ENCODE measurements at regions not wholly inside any gene's neighbourhood (a gene's known extent, or its start where the extent isn't known, plus 50 kb on each side); places are given as distances from the start of the nearest gene placed in this dataset.

DNA sequence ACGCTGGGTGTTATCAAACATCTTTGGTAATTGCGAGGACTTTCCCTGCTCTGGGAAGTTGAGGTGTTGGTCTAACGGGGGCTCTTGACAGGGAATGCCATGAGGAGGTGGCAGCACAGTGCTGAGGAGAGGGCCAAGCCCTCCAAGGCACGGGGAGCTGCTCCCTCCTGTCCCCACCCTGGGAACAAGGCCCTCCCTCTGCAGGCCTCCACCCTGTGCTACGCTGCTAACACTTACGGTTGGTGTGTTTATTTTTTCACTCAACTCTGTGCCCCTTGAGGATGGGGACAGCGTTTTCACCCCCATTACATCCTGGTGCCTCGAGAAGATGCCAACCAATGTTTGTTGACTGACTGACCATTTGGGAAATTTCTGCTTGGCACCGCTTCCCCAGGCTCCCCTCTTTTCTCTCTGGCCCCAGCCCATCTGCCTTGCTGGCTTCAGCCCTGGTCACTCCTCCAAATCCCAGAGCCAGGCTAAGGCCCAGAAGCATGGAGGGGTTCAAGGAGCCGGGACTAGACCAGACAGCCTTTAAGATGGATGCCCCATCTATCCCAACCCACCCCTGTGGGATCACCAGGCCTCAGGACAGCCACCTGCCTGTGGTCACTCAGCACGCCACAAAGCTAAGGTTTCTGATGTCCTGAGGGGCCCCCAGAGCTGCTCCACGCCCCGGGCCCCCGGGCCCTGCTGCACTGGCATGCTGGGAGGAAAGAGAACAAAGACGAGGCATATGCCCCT is 125.7 kb downstream of the BARX1 start:
- no peak for DNase-seq (ENCODE audit: low read depth, low spot score)

GRCh38 chr9:93828331-93829097 is 126.6 kb downstream of the BARX1 start:
- DNase-seq (ENCODE audit: low read depth, low spot score), result no peak

DNA sequence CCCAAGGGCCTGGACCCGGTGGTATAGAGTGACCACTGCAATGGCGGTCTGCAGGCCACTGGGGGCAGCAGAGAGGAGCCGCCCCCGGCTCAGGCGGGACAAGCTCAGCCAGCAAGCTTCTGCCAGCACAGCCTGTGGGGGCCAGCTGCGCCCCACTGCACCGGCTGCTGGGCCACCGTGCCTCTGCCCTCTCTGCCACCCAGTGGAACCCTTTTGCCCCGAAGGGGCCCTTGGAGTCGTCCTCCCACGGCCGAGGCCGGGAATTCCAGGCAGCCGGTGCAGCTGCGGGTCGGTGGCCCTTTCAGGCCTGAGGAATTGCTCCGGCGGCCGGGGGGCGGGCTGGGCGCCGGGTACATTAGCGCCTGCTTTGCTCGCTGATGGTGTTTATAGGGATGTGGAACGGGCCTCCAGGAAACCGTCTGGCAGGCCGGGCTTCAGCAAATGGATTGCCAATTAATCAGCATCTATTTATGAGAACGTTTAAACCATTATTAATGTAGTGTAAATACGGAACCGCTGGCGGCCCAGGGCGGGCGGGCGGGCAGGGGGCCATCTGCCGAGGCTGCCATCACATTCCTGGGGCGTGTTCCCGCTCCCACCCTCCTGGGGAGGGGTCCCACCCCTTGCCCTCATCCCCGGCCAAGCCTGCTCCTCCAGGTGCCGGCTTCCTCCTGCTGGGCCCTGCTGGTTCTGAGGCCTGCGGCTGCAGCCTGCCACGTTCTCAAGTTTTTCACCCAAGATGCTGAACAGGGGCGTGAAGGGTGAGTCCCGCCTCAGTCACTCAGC is 127.4 kb downstream of the BARX1 start:
- DNase-seq (ENCODE audit: low read depth, low spot score), result peak; percentile 88

DNA sequence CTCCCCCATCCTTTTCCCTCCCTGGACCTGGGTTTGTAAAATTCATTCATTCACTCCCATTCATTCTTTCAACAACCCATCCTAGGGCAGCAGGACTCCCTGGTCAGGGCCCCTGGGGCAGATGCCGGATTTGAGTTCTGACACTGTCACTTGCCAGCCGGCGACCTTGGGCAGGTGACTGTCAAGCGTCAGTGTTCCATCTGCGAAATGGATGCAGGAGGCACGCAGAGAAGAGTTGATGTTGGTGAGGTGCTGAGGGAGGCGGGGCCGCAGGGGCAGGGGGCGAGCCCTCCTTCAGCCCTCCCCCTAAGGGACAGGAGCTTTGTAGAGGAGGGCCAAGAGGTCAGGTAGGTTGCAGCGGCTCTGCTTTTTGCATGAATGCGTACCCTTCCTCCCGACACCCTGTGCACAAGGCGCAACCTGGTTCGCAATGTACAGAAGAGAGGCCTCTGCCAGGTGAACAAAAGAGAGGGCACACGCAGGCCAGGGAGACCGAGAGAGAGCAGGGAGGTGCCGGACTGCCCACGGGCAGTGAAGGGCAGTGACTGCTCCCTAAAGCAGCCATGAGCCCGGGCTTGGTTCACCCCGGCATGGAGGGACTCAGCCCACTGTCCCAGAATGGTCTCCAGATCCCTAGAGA is 128.1 kb downstream of the BARX1 start:
- no peak for DNase-seq (ENCODE audit: low read depth, low spot score)

DNA sequence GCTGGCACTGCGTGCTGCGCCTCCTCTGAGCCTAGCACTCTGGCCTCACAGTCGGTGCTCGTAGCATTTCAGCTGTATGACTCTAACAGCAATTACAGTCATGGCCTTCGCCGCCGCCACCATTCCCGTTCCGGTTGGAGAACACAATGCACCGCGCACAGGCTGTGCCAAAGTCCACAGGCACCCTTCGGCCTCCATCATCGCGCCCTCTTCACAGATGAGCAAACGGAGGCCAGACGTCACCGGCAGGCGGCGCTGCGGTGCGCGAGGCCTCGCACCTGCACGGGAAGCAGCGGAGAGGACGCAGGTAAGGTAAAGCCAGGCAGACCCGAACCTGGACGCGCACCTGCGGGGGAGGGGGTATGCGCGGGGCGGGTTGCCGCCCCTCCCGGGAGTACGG is 128.9 kb downstream of the BARX1 start:
- peak; percentile 72 for DNase-seq (ENCODE audit: low read depth, low spot score)

DNA sequence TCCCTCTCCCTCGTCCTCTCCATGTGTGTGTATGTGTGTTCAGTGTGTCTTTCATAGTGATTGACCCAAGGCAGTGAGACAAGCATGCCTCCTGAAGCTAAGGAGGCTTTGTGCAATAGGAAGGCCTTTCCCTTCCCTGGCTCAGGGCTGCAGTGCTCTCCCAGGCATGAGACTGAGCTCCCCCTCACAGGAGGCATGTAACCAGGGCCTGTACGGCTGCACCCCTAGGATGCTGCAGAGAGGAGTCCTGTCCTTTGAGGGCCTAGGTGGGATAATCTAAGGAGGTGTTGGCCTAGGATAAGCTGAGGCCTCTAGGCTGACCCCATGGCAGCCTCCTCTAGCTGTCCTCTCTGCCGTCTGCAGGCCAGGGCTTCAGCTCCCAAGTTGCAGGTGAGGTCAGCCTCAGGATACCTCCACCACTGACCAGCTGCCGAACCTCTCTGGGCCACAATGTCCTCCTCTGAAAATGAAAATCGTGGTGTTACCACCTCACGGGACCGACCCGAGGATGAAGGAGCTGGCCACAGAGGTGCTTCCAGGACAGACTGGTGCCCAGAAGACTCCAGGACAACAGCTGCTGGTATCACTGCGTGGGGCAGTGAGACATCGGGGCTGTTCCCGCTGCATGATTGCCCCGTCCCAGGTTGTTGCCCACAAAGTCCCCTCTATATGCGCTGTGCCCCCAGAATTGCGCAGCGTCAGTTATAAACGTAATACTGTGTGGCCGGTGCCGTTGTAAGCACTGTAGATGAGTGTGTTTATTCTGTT is 129.6 kb downstream of the BARX1 start:
- no peak for DNase-seq (ENCODE audit: low read depth, low spot score)

GRCh38 chr9:93824386-93825294 is 130.5 kb downstream of the BARX1 start:
- DNase-seq (ENCODE audit: low read depth, low spot score), result no peak

DNA sequence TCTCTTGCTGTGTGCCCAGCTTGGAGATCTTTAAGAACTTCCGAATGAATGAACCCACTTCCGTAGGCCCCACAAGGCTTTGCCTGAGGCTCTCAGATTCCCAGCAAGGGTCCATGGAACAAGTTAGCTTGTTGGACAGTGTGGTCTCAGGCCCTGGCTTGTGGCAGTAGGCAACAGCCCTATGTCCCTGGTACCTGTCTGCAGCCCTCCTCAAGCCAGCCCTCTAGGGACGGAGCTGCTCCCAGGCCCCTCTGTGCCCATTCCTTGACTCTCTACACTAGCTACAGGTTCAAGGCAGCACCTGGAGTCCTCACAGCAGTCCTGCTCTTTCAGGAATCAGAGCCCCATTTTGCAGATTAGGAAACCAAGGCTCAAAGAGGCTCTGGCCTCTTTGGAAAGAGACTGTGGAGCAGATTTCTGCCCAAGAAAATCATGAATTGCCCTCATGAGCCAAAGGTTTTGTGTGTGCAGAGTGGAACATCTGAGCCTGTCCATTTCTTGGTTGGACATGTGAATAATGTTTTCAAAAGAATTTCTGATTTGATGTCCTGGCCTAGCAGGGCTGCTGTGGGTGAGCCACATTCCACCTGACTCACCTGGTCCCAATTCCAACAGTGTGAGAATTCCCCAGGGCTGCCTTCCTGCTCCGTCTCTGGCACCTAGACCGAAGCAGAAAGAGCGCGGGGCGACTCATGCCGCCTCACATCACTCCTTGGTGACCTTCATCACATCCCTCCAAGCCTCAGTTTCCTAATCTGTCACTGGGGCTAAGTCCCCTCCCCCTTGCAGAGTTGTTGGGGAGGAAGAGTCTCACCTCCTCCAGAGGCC is 131.7 kb downstream of the BARX1 start:
- no peak for DNase-seq (ENCODE audit: low read depth, low spot score)

- no peak for DNase-seq (ENCODE audit: low read depth, low spot score)
Observed at GRCh38 chr9:93822229-93822628, 132.9 kb downstream of the BARX1 start.

DNA sequence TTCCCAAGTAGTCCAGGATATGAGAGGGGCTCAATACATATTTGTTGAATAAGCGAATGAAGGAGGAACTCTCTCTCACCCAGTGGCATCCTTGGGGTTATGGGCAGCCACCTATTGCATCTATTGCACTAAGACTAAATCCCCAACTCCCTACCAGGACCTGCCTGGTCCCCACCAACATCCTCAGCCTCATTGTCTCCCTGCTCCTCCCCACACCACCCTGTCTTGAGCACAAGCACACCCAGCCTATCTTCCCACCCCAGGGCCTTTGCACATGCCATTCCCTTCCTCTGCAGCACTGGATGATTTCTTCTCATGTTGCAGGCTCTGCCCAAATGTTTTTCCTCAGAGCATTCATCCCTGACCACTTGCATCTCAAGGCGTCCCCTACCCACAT is 133.8 kb downstream of the BARX1 start:
- DNase-seq (ENCODE audit: low read depth, low spot score), result no peak

DNA sequence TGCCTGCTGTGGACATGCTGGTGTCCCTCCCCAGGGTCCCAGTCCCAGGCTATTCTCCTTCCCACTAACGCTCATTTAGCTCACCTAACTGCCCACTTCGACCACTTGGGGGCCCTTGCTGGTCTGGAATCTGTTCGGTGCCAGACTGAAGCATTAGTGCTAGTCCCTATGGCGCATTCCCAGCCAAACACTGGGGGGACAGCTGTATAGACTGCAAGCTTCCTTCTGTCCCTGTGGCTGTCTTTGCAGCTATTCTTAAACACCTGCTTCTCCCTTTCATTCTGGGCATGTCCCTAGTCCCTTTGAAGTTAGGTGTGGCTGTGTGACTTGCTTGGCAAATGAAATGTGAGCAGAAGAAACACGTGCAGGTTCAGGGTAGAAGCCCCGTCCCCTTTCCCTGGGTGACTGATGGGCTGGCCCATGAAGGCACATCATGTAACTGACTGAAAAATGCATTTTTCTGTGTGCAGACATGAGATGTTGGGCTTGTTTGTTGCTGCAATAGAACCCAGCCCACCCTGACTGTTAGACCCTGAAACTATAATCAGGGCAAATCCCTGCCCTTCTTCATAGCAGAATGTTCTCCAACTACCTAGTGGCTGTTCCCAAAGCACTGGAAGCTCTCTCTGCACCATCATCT is 134.4 kb downstream of the BARX1 start:
- DNase-seq (ENCODE audit: low read depth, low spot score), result no peak

DNA sequence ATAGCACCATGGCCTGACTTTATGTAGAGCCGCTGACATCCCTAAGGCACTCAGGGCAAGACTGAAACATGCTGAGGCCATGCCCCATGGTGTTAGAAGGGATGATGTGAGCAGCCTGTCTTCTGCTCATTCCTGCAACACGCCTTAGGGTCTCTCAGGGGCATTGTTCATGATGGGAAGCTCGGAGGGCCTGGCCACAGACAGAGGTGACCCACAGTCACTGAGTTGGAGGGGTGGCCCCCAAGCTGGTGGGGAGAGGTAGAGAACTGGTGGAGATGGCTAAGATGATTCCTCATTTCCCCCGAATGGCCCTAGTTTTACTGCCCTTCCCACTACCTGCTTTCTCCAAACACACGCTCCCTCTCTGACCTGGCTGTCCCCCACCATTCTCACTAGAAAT is 135.2 kb downstream of the BARX1 start:
- DNase-seq (ENCODE audit: low read depth, low spot score), result no peak

DNA sequence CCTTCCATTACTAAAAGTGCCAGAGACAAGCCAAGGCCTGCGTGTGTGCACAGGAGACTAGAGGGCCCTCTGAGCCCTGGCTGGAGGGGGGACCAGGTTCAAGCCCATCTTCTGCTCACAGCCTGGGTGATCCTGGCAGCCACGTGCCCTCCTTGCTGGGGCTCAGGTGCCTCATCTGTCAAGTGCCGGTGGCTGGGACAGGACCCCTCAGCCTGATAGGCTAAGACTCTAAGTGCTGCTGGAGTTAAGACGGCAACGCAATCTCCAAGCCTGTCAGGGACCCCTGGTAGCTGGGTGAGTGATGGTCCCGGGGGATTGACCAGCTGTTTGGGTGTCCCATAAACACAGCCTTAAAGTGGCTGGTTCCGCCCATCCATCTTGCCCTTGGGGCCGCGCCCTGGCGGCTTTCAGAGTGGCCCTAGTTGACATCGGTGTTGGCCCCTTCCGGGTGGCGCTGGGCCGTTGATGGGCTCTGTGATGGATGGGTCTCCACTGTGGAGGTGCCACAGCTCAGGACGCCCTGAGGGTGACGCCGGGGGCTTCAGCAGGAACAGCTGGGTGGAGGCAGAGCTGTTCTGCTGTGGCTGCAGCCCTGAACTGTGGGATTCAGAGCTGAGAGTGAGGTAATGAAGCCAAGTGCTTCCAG is 136.2 kb downstream of the BARX1 start:
- DNase-seq (ENCODE audit: low read depth, low spot score), result no peak

DNA sequence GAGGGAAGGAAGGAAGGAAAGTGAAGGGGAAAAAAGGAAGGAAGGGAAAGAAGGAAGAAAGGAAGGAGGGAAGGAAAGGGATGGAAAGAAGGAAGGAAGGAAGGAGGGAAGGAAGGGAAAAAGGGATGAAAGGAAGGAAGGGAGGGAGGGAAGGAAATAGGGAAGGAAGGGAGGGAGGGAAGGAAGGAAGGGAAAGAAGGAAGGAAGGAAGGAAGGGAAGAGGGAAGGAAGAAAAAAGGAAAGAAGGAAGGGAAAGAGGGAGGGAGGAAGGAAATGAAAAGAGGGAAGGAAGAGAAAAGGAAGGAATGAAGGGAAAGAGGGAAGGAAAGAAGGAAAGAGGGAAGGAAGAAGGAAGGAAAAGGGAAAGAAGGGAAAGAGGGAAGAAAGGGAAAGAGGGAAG is 136.9 kb downstream of the BARX1 start:
- no peak for DNase-seq (ENCODE audit: low read depth, low spot score)

DNA sequence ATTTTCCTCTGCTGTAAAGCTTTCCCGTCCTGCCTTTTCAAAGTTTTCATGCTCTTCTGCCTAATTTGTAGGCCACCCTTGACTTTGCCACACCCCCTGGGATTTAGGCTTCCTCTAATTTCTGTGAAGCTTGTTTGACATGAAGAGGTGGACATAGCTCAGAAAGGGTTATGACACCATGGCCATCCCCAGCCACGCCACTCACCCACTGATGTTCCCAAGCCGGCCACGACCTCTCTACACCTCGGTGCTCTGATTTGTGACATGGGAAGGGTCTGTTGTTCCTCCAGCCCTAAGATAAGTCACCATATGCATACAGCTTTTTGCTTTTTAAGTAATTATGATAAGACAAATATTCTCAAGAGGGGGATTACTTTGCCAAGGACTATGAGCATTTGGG is 139.5 kb downstream of the BARX1 start:
- DNase-seq (ENCODE audit: low read depth, low spot score), result no peak

GRCh38 chr9:93815135-93815534 is 140.0 kb downstream of the BARX1 start:
- no peak for DNase-seq (ENCODE audit: low read depth, low spot score)

DNA sequence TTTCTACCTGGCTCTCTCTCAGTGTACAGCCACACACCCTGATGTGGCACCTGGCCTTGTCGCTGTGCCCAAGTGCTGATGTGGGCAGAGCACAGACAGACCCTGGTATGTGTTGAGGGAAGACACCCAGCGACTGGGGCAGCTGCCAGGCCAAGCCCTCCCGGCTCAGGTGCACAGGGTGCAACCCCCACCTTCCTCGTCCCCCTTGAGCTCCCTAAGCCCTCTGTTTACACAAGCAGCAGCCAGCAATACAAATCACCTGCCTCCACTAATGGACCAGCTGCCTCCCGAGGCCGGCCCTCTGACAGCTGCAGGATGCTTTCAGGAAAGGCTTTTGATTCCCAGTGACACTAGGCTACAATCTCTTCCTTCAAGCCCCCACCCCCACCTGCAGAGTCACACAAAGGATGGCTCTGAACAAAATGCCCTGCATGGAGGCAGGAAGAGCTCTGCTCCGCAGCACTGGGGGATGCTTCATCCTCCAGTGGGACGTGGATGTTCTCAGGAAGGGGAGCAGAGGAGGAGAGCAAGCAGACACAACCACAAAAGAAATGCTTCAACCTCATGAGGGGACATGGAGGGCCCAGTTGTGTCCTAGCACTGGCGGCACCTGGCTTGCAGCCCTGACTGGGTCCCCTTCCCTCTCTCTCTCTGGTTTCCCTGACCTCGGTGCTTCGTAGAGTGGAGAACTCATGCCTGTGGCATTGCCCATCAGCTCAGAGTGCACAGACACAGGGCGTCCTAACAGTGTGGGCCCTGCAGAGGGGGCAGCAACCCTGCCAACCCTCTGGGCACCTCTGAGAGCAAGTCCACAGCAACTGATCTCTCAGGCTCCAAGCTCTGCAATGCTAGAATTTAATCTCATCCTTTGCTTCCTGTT is 140.8 kb downstream of the BARX1 start:
- DNase-seq (ENCODE audit: low read depth, low spot score), result no peak

Measured in ELF-1 (cell line).